Erythroblast (primary cell): ENCODE measurements at regions not wholly inside any gene's neighbourhood (a gene's known extent, or its start where the extent isn't known, plus 50 kb on each side); places are given as distances from the start of the nearest gene placed in this dataset.

Experiments
- DNase-seq, 2 experiments: peaks; one replicate each; lab custom pipeline; 2025; lab: John Stamatoyannopoulos, UW
- GATA1 ChIP-seq: IDR thresholded peaks from 2 replicates; pipeline ENCODE4 v1.6.1; 2011; ENCODE audit warnings: low read depth, mild to moderate bottlenecking, control low read depth, low read length, moderate library complexity
- POLR2A ChIP-seq: IDR thresholded peaks from 2 replicates; pipeline ENCODE4 v1.6.1; 2011; ENCODE audit warnings: mild to moderate bottlenecking, low read length

GRCh38 chr2:174660984-174661675 is 63.5 kb upstream of the WIPF1 start:
- no peak for DNase-seq
- TF ChIP-seq POLR2A (no peak), GATA1 (no peak)

- no peak for DNase-seq
- no peak for TF ChIP-seq POLR2A
- no peak for TF ChIP-seq GATA1
These were observed 61.7 kb upstream of the WIPF1 start for GRCh38 chr2:174659069-174659900.

DNA sequence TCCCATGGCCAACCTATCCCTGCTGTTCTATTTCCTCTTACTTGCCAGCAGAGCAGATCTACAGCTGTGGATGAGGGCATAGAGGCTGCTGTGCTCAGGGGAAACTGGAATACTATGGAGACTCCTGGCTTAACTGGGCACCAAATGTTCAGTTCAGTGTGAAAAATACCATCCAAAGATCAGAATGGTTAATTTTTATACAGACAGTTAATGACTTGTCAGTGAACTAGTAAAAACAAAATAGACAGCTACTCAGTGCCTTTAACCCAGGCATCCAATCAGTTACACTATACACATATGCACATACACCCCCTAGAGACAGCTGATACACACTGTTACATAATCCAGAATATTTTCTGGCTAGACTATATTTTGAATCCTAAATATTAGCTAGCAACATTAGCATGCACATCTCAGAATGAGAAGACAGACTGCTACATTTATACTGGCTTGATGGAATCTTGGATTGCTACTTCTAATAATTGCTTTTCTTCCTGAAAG is 59.1 kb upstream of the WIPF1 start:
- TF ChIP-seq GATA1 = no peak
- no peak for TF ChIP-seq POLR2A
- no peak for DNase-seq

- TF ChIP-seq GATA1 (no peak), POLR2A (no peak)
- DNase-seq = no peak
These were observed 58.4 kb upstream of the WIPF1 start for GRCh38 chr2:174656035-174656434.

- DNase-seq = no peak
- TF ChIP-seq GATA1 (no peak), POLR2A (no peak)
These were observed 56.9 kb upstream of the WIPF1 start for GRCh38 chr2:174654419-174654941.

- TF ChIP-seq POLR2A (no peak), GATA1 (no peak)
These were observed 51.3 kb upstream of the WIPF1 start for GRCh38 chr2:174648896-174649295.

More at GRCh38 chr2:174648896-174649295, 51.3 kb upstream of the WIPF1 start:
- DNase-seq = no peak
